Smooth muscle cell (in vitro differentiated cells): ENCODE measurements at regions not wholly inside any gene's neighbourhood (a gene's known extent, or its start where the extent isn't known, plus 50 kb on each side); places are given as distances from the start of the nearest gene placed in this dataset.

Experiments used
- DNase-seq: peaks from one replicate; lab custom pipeline; 2025; ENCODE audit not compliant: unreplicated experiment; lab: John Stamatoyannopoulos, UW
- H2AFZ ChIP-seq: fragments of 200-600 bp; sonication (generic); 2 replicates; pipeline ENCODE4 v1.6.0; 2016; ENCODE audit warnings: antibody characterized with exemption, low read depth, mild to moderate bottlenecking
- H3F3A ChIP-seq: fragments of 200-600 bp; sonication (generic); 2 replicates; pipeline ENCODE4 v1.6.0; 2017; ENCODE audit warnings: antibody characterized with exemption, low read depth
- H3K27ac ChIP-seq: fragments of 200-600 bp; sonication (generic); 2 replicates; pipeline ENCODE4 v1.5.1; 2016; ENCODE audit warnings: low read depth, mild to moderate bottlenecking
- H3K27me3 ChIP-seq: fragments of 200-600 bp; sonication (generic); 2 replicates; pipeline ENCODE4 v1.6.1; 2016; ENCODE audit warnings: low read depth, mild to moderate bottlenecking
- H3K36me3 ChIP-seq: fragments of 200-600 bp; sonication (generic); 2 replicates; pipeline ENCODE4 v1.5.1; 2016; ENCODE audit warnings: low read depth
- H3K4me1 ChIP-seq: fragments of 200-600 bp; sonication (generic); 2 replicates; pipeline ENCODE4 v1.5.1; 2016; ENCODE audit warnings: low read depth
- H3K4me2 ChIP-seq: fragments of 200-600 bp; sonication (generic); 2 replicates; pipeline ENCODE4 v1.6.0; 2016; ENCODE audit warnings: mild to moderate bottlenecking
- H3K4me3 ChIP-seq: fragments of 200-600 bp; sonication (generic); 2 replicates; pipeline ENCODE4 v1.5.1; 2016; ENCODE audit warnings: mild to moderate bottlenecking
- H3K79me2 ChIP-seq: fragments of 200-600 bp; sonication (generic); 2 replicates; pipeline ENCODE4 v1.6.0; 2016; ENCODE audit warnings: low read depth, mild to moderate bottlenecking
- H3K9ac ChIP-seq: fragments of 200-600 bp; sonication (generic); 2 replicates; pipeline ENCODE4 v1.6.0; 2016; ENCODE audit warnings: low read depth
- H3K9me3 ChIP-seq: fragments of 200-600 bp; sonication (generic); replicated peaks from 2 replicates; pipeline ENCODE4 v1.5.1; 2016; ENCODE audit warnings: low read depth
- H4K20me1 ChIP-seq: fragments of 200-600 bp; sonication (generic); 2 replicates; pipeline ENCODE4 v1.6.0; 2016; ENCODE audit warnings: low read depth
- WGBS: methylation state at CpG from one replicate; pipeline ENCODE4 v1.1.7; 2016; ENCODE audit warnings: low lambda C conversion rate; 5-methylcytosine and 5-hydroxymethylcytosine counted together
- TF ChIP-seq, protein P1 (sequence below): fragments of 200-600 bp; sonication (generic); IDR thresholded peaks from 2 replicates; pipeline ENCODE4 v1.5.1; 2017; ENCODE audit warnings: borderline replicate concordance, mild to moderate bottlenecking, antibody characterized with exemption; ENCODE audit not compliant: insufficient read depth, poor library complexity, severe bottlenecking

DNA sequence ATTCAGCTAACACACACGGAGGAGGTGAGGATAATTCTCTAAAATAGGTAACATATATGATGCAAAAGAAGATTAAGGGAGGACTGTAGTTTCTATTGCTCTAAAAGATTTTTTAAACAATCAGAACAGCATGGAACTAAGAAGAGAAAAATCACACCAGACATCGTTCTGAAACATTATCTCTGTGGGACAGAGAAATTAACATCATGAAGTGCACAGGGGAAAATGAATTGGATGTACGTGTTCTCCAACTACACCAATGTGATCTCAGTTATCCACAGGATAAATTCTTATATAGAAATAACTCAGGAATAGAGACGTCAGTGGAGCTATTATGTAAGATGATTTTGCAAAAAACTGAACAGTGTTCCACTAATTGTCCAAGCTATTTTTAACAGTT lies 614.1 kb upstream of the HS3ST1 start:
- Histone ChIP-seq H3K4me2 (no peak overlapping the region), H3K9me3 (no peaks in the 10 kb centered on the region), H2AFZ (no peak overlapping the region), H4K20me1 (no peaks in the 10 kb centered on the region), H3K36me3 (no peaks in the 10 kb centered on the region), H3F3A (no peaks in the 10 kb centered on the region), H3K9ac (no peak overlapping the region), H3K27me3 (no peaks in the 10 kb centered on the region), H3K79me2 (no peaks in the 10 kb centered on the region), H3K27ac (no peak overlapping the region), H3K4me3 (no peak overlapping the region), H3K4me1 (no peaks in the 10 kb centered on the region)
- 89% methylated on average over 4 of the region's 4 CpGs for WGBS
- no peak for DNase-seq
- TF ChIP-seq, protein P1, sequence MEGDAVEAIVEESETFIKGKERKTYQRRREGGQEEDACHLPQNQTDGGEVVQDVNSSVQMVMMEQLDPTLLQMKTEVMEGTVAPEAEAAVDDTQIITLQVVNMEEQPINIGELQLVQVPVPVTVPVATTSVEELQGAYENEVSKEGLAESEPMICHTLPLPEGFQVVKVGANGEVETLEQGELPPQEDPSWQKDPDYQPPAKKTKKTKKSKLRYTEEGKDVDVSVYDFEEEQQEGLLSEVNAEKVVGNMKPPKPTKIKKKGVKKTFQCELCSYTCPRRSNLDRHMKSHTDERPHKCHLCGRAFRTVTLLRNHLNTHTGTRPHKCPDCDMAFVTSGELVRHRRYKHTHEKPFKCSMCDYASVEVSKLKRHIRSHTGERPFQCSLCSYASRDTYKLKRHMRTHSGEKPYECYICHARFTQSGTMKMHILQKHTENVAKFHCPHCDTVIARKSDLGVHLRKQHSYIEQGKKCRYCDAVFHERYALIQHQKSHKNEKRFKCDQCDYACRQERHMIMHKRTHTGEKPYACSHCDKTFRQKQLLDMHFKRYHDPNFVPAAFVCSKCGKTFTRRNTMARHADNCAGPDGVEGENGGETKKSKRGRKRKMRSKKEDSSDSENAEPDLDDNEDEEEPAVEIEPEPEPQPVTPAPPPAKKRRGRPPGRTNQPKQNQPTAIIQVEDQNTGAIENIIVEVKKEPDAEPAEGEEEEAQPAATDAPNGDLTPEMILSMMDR = no peak

DNA sequence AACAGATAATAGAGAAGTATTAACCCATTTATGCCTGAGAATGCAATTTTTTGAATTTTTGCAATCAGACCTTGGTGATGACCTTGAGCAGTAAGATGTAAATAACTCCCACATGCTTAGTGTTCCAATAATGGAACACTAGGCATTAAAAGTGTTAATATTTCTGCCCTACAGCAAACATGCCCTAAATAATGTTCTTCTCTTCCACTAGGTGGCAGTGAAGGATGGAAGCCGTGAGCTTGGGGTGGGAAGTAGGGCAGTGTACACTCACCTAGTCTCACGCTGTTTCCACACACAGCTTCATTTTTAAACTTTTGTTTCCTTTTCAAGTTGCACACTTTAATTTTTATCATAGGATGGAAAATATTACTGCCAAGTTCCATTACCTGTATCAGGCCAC lies 613.1 kb upstream of the HS3ST1 start:
- WGBS = 81% methylated on average over 2 of the region's 2 CpGs
- no peaks in the 10 kb centered on the region for H3K79me2 ChIP-seq
- no peaks in the 10 kb centered on the region for H3K9me3 ChIP-seq

DNA sequence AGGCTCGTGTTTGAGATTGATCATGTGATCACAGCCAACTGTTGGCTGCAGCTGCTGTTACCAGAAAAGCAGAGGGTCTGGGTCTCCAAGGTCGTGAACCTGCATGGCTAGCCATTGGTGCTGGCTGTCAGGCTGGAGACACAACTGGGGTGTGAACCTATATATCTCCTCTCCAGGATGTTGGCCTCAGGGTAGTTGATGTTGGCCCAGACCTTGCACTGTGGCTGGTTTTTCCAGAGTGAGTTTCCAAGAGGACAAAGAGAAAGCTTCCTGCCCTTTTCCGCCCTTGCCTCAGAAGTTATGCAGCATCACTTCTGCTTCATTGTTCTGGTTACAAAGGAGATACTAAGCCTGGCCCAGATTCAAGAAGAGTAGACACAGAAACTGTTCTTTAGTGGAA lies 607.8 kb upstream of the HS3ST1 start:
- Histone ChIP-seq H3K4me2 (no peak overlapping the region), H3K4me1 (no peaks in the 10 kb centered on the region), H3F3A (no peaks in the 10 kb centered on the region), H3K4me3 (no peak overlapping the region), H3K27me3 (no peaks in the 10 kb centered on the region), H3K36me3 (no peaks in the 10 kb centered on the region), H3K9ac (no peak overlapping the region), H3K9me3 (no peaks in the 10 kb centered on the region), H3K79me2 (no peaks in the 10 kb centered on the region), H4K20me1 (no peaks in the 10 kb centered on the region), H3K27ac (no peak overlapping the region), H2AFZ (no peak overlapping the region)
- DNase-seq = no peak
- 86% methylated on average over 3 of the region's 3 CpGs for WGBS
- TF ChIP-seq, protein P1 = no peak

More for the DNA sequence above, 613.1 kb upstream of the HS3ST1 start:
- Histone ChIP-seq H3K36me3 (no peaks in the 10 kb centered on the region), H3K27ac (no peak overlapping the region), H3K4me3 (no peak overlapping the region), H3F3A (no peaks in the 10 kb centered on the region), H3K27me3 (no peaks in the 10 kb centered on the region), H2AFZ (no peak overlapping the region), H4K20me1 (no peaks in the 10 kb centered on the region), H3K4me2 (no peak overlapping the region), H3K4me1 (no peaks in the 10 kb centered on the region), H3K9ac (no peak overlapping the region)
- no peak for DNase-seq
- TF ChIP-seq, protein P1 = peak; percentile 54

DNA sequence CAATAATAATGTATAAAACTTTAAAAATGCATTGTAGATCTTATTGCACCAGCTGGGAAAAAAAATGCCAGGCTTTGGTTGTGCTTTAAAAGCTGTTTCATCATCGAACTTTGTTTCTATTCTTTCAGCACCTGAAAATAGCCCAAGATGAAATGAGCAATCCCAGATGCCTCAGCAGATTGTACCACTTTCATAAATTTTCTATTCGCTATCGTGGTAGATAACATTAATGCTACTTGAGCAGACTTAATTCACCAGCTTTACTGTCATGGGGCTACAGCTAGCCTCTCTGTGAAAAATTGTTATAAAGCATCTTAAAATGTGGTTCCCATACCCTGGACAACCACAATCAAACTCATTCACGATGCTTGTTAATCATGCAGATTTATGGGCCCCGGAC lies 599.6 kb upstream of the HS3ST1 start:
- TF ChIP-seq, protein P1 = no peak
- WGBS = 26% methylated on average over 5 of the region's 5 CpGs
- Histone ChIP-seq H3K9ac (no peak overlapping the region), H3K4me3 (no peak overlapping the region), H3K9me3 (no peaks in the 10 kb centered on the region), H3K27ac (no peak overlapping the region), H3K27me3 (peaks cover 5% of the 10 kb centered on the region), H3K79me2 (no peaks in the 10 kb centered on the region), H4K20me1 (no peaks in the 10 kb centered on the region), H3K4me2 (no peak overlapping the region), H3F3A (no peaks in the 10 kb centered on the region), H3K4me1 (no peaks in the 10 kb centered on the region), H2AFZ (no peak overlapping the region), H3K36me3 (no peaks in the 10 kb centered on the region)
- DNase-seq = no peak
